Panc1 (cell line): ENCODE measurements at regions not wholly inside any gene's neighbourhood (a gene's known extent, or its start where the extent isn't known, plus 50 kb on each side); places are given as distances from the start of the nearest gene placed in this dataset.

Experiments used
- ATAC-seq: fragments of 200-7000 bp; cut with Tn5 transposase; 2 replicates; pipeline ENCODE4 v1.9.1; 2020; ENCODE audit warnings: mild to moderate bottlenecking, moderate library complexity
- BruUV-seq: library from RNA; stranded (reverse); fragments of 400-500 nt; replicated peaks from 2 replicates; lab custom pipeline; 2021; lab: Mats Ljungman, UMichigan
- CTCF ChIA-PET: fragments of 300-600 bp; sonication (Branson Sonifier 250); formaldehyde crosslinking; loops from one replicate; lab custom pipeline; 2022; ENCODE audit warnings: antibody characterized with exemption; lab: Charles Lee
- POLR2A ChIA-PET: fragments of 300-600 bp; sonication (Branson Sonifier 250); formaldehyde crosslinking; loops from one replicate; lab custom pipeline; 2022; ENCODE audit warnings: antibody characterized with exemption; lab: Charles Lee
- DNase-seq: peaks from one replicate; pipeline ENCODE4 v3.0.0-alpha.2; 2010; ENCODE audit warnings: low read depth, low spot score
- H3K27ac ChIP-seq: 2 replicates; pipeline ENCODE4 v1.5.1; 2011; ENCODE audit warnings: mild to moderate bottlenecking, low read length, inconsistent platforms
- H3K27me3 ChIP-seq: fragments of 200-500 bp; sonication (Bioruptor generic); 2 replicates; pipeline ENCODE4 v1.6.0; 2014; ENCODE audit warnings: low read length, inconsistent platforms; ENCODE audit not compliant: control insufficient read depth, insufficient read depth
- H3K36me3 ChIP-seq: fragments of 200-500 bp; sonication (Bioruptor generic); 2 replicates; pipeline ENCODE4 v1.5.1; 2014; ENCODE audit warnings: inconsistent platforms, mild to moderate bottlenecking, low read length, moderate library complexity; ENCODE audit not compliant: control insufficient read depth, insufficient read depth
- H3K4me1 ChIP-seq: 2 replicates; pipeline ENCODE4 v1.5.1; 2011; ENCODE audit warnings: inconsistent platforms, mild to moderate bottlenecking, low read length, moderate library complexity; ENCODE audit not compliant: control insufficient read depth, insufficient read depth
- H3K4me3 ChIP-seq, 2 experiments: 2 replicates each; pipeline ENCODE4 v1.5.1; 2011 to 2012; ENCODE audit warnings: low read depth in 2 of 2, low read length in 2 of 2, mild to moderate bottlenecking in 2 of 2, inconsistent platforms in 1 of 2, moderate library complexity in 1 of 2
- H3K9me3 ChIP-seq: fragments of 200-500 bp; sonication (Bioruptor generic); 2 replicates; pipeline ENCODE4 v1.5.1; 2014; ENCODE audit warnings: low read depth, mild to moderate bottlenecking, inconsistent platforms, low read length, moderate library complexity; ENCODE audit not compliant: control insufficient read depth, insufficient read depth
- POLR2AphosphoS5 ChIP-seq: IDR thresholded peaks from 2 replicates; pipeline ENCODE4 v1.6.1; 2012; ENCODE audit warnings: mild to moderate bottlenecking, low read depth, low read length, moderate library complexity
- SIN3A ChIP-seq: IDR thresholded peaks from 2 replicates; pipeline ENCODE4 v1.6.1; 2012; ENCODE audit warnings: low read depth, mild to moderate bottlenecking, low read length, moderate library complexity, borderline replicate concordance; ENCODE audit not compliant: insufficient read depth
- TCF7L2 ChIP-seq: IDR thresholded peaks from 2 replicates; pipeline ENCODE4 v1.6.1; 2011; ENCODE audit warnings: mild to moderate bottlenecking, low read depth, low read length, inconsistent platforms
- in situ Hi-C: cut with HindIII; loops from 2 replicates; pipeline ENCODE4 v1.10.0; 2016; ENCODE audit warnings: low sequenced_read_pairs, low pct_unique_long_range_greater_than_20kb
- intact Hi-C: fragments of 100-400 bp; cut with micrococcal nuclease; formaldehyde crosslinking; loops from one replicate; pipeline ENCODE4 v1.10.0; 2022; ENCODE audit not compliant: unreplicated experiment
- TF ChIP-seq, protein P1 (sequence below): fragments of 450-650 bp; IDR thresholded peaks from 2 replicates; pipeline ENCODE4 v1.5.1; 2017; ENCODE audit warnings: mild to moderate bottlenecking
- TF ChIP-seq, protein P2 (sequence below), 2 experiments: IDR thresholded peaks; 2 replicates each; pipeline ENCODE4 v1.6.1; 2011 to 2012; ENCODE audit warnings: low read depth in 2 of 2, control low read depth in 1 of 2, low read length in 1 of 2, mild to moderate bottlenecking in 1 of 2, moderate library complexity in 1 of 2; ENCODE audit not compliant: insufficient read depth in 1 of 2

DNA sequence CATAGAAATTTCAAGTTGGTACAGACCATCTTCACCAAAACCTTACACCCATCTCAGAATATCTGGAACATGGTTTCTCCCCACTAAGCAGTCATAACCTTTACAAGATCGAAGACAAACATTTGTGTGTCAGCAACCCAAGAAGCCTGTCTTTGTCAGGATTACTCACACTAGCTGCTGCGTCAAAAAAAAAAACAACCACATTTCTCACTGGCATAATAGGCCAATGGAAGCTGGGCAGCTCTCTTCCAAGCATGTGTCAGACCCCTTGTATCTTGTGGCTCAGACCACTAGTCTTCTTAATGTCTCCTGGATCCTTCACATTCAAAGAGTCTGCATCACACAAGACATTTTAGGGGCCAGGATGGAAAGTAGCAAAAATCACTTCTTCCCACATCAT is 266.9 kb upstream of the IGF1R start:
- TF ChIP-seq, protein P1, sequence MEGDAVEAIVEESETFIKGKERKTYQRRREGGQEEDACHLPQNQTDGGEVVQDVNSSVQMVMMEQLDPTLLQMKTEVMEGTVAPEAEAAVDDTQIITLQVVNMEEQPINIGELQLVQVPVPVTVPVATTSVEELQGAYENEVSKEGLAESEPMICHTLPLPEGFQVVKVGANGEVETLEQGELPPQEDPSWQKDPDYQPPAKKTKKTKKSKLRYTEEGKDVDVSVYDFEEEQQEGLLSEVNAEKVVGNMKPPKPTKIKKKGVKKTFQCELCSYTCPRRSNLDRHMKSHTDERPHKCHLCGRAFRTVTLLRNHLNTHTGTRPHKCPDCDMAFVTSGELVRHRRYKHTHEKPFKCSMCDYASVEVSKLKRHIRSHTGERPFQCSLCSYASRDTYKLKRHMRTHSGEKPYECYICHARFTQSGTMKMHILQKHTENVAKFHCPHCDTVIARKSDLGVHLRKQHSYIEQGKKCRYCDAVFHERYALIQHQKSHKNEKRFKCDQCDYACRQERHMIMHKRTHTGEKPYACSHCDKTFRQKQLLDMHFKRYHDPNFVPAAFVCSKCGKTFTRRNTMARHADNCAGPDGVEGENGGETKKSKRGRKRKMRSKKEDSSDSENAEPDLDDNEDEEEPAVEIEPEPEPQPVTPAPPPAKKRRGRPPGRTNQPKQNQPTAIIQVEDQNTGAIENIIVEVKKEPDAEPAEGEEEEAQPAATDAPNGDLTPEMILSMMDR = no peak
- no peak for TF ChIP-seq POLR2AphosphoS5
- TF ChIP-seq, protein P2, sequence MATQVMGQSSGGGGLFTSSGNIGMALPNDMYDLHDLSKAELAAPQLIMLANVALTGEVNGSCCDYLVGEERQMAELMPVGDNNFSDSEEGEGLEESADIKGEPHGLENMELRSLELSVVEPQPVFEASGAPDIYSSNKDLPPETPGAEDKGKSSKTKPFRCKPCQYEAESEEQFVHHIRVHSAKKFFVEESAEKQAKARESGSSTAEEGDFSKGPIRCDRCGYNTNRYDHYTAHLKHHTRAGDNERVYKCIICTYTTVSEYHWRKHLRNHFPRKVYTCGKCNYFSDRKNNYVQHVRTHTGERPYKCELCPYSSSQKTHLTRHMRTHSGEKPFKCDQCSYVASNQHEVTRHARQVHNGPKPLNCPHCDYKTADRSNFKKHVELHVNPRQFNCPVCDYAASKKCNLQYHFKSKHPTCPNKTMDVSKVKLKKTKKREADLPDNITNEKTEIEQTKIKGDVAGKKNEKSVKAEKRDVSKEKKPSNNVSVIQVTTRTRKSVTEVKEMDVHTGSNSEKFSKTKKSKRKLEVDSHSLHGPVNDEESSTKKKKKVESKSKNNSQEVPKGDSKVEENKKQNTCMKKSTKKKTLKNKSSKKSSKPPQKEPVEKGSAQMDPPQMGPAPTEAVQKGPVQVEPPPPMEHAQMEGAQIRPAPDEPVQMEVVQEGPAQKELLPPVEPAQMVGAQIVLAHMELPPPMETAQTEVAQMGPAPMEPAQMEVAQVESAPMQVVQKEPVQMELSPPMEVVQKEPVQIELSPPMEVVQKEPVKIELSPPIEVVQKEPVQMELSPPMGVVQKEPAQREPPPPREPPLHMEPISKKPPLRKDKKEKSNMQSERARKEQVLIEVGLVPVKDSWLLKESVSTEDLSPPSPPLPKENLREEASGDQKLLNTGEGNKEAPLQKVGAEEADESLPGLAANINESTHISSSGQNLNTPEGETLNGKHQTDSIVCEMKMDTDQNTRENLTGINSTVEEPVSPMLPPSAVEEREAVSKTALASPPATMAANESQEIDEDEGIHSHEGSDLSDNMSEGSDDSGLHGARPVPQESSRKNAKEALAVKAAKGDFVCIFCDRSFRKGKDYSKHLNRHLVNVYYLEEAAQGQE (IDR thresholded peaks at IDR 0.05; ENCODE audit: insufficient read depth in 1 of 2, low read depth in 2 of 2, low read length in 1 of 2) = no peak
- no peak for TF ChIP-seq TCF7L2
- no peak for TF ChIP-seq SIN3A
- no peaks in the 10 kb centered on the region for H3K36me3 ChIP-seq
- H3K27ac ChIP-seq = no peak overlapping the region
- 0 out of 2 replicates have a peak, but pooled peaks cover 3% of the 10 kb centered on the region for H3K9me3 ChIP-seq
- no peak for DNase-seq
- CTCF ChIA-PET = no interaction called here
- no peak overlapping the region for H3K4me3 ChIP-seq
- no TSS peak for BruUV-seq
- H3K27me3 ChIP-seq = peaks cover 5% of the 10 kb centered on the region
- H3K4me1 ChIP-seq = no peaks in the 10 kb centered on the region
- in situ Hi-C loops (no loop called here), intact Hi-C loops (no loop called here)
- no peak for ATAC-seq
- POLR2A ChIA-PET = no interaction called here

DNA sequence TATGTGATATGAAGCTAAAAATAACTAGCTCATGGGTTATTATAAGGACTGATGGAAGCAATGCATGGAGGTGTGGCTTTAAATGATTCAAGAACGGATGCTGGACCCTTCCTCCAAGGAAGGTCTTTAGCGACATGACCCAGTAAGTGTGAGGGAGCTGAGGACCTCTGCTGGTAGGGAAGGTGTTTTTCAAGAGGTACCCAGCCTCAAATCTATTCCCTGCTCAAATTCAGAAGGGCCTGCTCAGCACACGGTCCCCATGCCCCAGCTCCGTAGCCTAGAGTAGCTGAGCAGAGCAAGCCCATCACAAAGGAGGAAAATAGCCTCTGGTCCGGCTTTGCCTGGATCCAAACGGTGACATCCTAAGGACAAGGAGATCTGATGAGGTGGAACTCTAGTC is 266.2 kb upstream of the IGF1R start:
- TF ChIP-seq POLR2AphosphoS5 (no peak), SIN3A (no peak), TCF7L2 (no peak)
- TF ChIP-seq, protein P2 (IDR thresholded peaks at IDR 0.05; ENCODE audit: insufficient read depth in 1 of 2, low read depth in 2 of 2, low read length in 1 of 2) = no peak
- TF ChIP-seq, protein P1 = no peak
- ATAC-seq (no peak), DNase-seq (no peak)
- H3K4me3 ChIP-seq = no peak overlapping the region
- CTCF ChIA-PET = no interaction called here
- no peak overlapping the region for H3K27ac ChIP-seq
- in situ Hi-C loops (no loop called here), intact Hi-C loops (no loop called here)
- 0 out of 2 replicates have a peak, but pooled peaks cover 3% of the 10 kb centered on the region for H3K9me3 ChIP-seq
- no TSS peak for BruUV-seq
- peaks cover 9% of the 10 kb centered on the region for H3K27me3 ChIP-seq
- no peaks in the 10 kb centered on the region for H3K4me1 ChIP-seq
- POLR2A ChIA-PET = no interaction called here
- no peaks in the 10 kb centered on the region for H3K36me3 ChIP-seq
